Large intestine (tissue), 3 donors: ENCODE measurements at regions not wholly inside any gene's neighbourhood (a gene's known extent, or its start where the extent isn't known, plus 50 kb on each side); places are given as distances from the start of the nearest gene placed in this dataset.
"Not testable (repeated sequence)": the region's sequence is repeated elsewhere in the genome, so short reads cannot be mapped to it uniquely, and the experiment has no call there.

ENCODE experiments used
- DNase-seq, 2 donors: peaks; one replicate each; pipeline versions ENCODE4 v3.0.0 to v3.0.0-alpha.2; 2013
- H3K27ac ChIP-seq: one replicate; pipeline ENCODE4 v1.5.1; 2013; ENCODE audit warnings: low read length
- H3K27me3 ChIP-seq: 2 replicates; pipeline ENCODE4 v1.6.1; 2013; ENCODE audit warnings: low read length; ENCODE audit not compliant: control insufficient read depth, insufficient read depth
- H3K36me3 ChIP-seq: 2 replicates; pipeline ENCODE4 v1.6.1; 2013; ENCODE audit warnings: low read length; ENCODE audit not compliant: control insufficient read depth, insufficient read depth
- H3K4me1 ChIP-seq: one replicate; pipeline ENCODE4 v1.6.1; 2013; ENCODE audit warnings: low read length; ENCODE audit not compliant: control insufficient read depth, insufficient read depth
- H3K4me3 ChIP-seq: one replicate; pipeline ENCODE4 v1.5.1; 2013; ENCODE audit warnings: low read length
- H3K9me3 ChIP-seq: one replicate; pipeline ENCODE4 v1.6.1; 2013; ENCODE audit warnings: mild to moderate bottlenecking, low read depth, low read length, moderate library complexity; ENCODE audit not compliant: control insufficient read depth
- WGBS: methylation state at CpG from one replicate; pipeline ENCODE4 v1.1.5; 2013; ENCODE audit warnings: low lambda C conversion rate; ENCODE audit not compliant: insufficient coverage; 5-methylcytosine and 5-hydroxymethylcytosine counted together

DNA sequence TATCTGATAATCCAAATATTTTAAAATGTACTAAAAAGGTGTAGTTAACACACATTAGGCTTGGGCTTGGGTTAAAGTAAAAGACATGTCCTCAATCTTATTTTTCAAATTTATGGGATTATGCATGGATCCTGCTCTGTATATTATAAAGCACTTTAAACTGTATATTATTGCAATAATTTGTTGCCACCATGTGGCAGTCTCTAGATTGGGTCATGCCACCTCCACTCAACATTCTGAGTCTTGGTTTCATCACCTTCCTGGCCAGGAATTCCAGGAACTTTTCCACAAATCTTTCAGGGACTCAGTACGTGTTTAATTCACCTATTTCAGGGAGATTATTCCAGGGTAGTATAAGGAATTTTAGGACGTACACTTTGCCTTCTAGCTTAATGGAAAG, 695.5 kb downstream of the FAM181B start:
- H3K4me1 ChIP-seq, result no peaks in the 10 kb centered on the region

DNA sequence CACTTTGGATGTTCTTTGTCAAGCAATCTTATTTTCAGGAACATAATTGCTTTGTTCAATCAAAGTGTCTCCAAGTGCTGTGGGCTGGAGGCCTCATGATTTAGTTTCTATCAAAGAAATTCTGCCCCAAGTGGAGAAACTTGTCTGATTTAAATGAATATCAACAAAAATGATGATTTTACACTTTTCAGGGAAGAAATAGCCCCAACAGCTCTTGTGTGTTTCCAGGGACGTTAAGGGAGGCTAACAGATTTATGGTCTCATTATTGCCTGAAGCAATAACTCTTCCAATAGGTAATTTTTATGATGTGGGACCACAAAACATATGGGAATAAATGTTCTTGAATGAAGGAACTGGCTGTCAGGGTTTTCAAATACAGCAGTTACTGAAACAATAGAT, 699.1 kb downstream of the FAM181B start:
- Histone ChIP-seq H3K4me1 (no peaks in the 10 kb centered on the region), H3K9me3 (no peaks in the 10 kb centered on the region), H3K27me3 (no peaks in the 10 kb centered on the region), H3K36me3 (no peaks in the 10 kb centered on the region), H3K4me3 (no peak overlapping the region), H3K27ac (no peak overlapping the region)
- no CpG with 5 or more reads among the region's 1 CpG for WGBS
- DNase-seq, result no peak

More for the DNA sequence above, 695.5 kb downstream of the FAM181B start:
- no peak for DNase-seq
- 60% methylated on average over 1 of the region's 2 CpGs for WGBS
- Histone ChIP-seq H3K9me3 (no peaks in the 10 kb centered on the region), H3K27me3 (no peaks in the 10 kb centered on the region), H3K36me3 (no peaks in the 10 kb centered on the region), H3K27ac (no peak overlapping the region), H3K4me3 (no peak overlapping the region)

DNA sequence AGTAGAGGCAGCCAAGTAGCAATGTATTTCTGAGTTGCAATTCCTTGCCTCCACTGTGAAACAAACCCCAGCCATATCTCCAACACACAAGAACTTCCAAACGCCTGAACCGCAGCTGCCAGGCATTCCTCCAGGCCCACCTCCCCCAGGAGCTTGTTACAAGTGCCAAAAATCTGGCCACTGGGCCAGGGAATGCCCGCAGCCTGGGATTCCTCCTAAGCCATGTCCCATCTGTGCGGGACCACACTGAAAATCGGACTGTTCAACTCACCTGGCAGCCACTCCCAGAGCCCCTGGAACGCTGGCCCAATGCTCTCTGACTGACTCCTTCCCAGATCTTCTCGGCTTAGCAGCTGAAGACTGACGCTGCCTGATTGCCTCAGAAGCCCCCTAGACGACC, 706.3 kb downstream of the FAM181B start:
- not testable (repeated sequence) for H3K27ac ChIP-seq, H3K4me1 ChIP-seq, H3K27me3 ChIP-seq, H3K36me3 ChIP-seq, H3K4me3 ChIP-seq, H3K9me3 ChIP-seq, DNase-seq
- no CpG with 5 or more reads among the region's 9 CpGs for WGBS

DNA sequence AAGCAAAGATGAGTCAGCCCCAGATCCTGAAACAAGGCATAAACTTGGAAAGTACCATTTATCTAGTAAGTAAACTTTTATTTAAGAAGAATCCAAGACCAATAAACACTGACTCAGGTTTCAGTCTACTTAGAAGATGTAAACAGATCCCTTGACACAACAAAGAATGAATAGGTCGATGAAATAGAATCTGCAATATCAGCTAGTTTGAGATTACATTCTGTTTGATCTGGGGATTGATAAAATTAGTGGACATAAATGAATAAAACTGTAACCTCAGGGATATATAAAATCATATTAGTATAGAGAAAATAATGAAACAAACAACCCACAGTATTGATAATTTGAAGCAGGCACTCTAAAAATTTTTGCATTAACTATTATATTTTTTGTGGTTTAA, 708.9 kb downstream of the FAM181B start:
- no CpG with 5 or more reads among the region's 1 CpG for WGBS
- DNase-seq, result no peak
- Histone ChIP-seq H3K27me3 (no peaks in the 10 kb centered on the region), H3K27ac (no peak overlapping the region), H3K4me3 (no peak overlapping the region), H3K4me1 (no peaks in the 10 kb centered on the region), H3K36me3 (no peaks in the 10 kb centered on the region), H3K9me3 (no peaks in the 10 kb centered on the region)

GRCh38 chr11:82012276-82012675, 721.4 kb downstream of the FAM181B start:
- DNase-seq, result no peak
- no peaks in the 10 kb centered on the region for H3K9me3 ChIP-seq
- H3K27ac ChIP-seq, result no peak overlapping the region
- H3K4me1 ChIP-seq, result no peaks in the 10 kb centered on the region
- no peaks in the 10 kb centered on the region for H3K36me3 ChIP-seq
- WGBS, result 100% methylated on average over 1 of the region's 3 CpGs
- no peak overlapping the region for H3K4me3 ChIP-seq
- H3K27me3 ChIP-seq, result no peaks in the 10 kb centered on the region

DNA sequence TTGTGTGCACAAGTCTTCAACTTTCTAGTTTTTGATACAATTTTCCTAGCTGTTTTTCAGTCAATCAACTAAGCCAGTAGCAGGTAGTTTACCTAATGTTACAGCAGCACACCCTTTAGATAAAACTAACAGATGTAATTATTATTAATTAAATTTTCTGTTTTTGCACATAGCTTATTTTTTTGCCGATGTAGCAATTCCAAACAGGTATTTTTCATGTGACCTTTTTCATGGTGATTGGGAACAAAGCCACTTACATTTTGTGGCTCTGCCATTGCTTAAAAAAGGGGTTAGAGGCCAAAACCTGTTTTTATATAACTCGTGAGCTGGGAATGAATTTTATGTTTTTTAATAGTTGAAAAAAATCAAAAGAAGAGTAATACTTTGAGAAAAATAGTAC, 724.5 kb downstream of the FAM181B start:
- Histone ChIP-seq H3K27me3 (no peaks in the 10 kb centered on the region), H3K9me3 (no peaks in the 10 kb centered on the region), H3K4me1 (no peaks in the 10 kb centered on the region), H3K27ac (no peak overlapping the region), H3K36me3 (no peaks in the 10 kb centered on the region), H3K4me3 (no peak overlapping the region)
- WGBS, result 100% methylated on average over 2 of the region's 2 CpGs
- DNase-seq, result no peak

GRCh38 chr11:82007521-82007920, 726.1 kb downstream of the FAM181B start:
- no peaks in the 10 kb centered on the region for H3K27me3 ChIP-seq
- H3K4me3 ChIP-seq, result no peak overlapping the region
- H3K36me3 ChIP-seq, result no peaks in the 10 kb centered on the region
- H3K27ac ChIP-seq, result no peak overlapping the region
- no peak for DNase-seq
- WGBS, result 80% methylated on average over 6 of the region's 6 CpGs
- H3K4me1 ChIP-seq, result no peaks in the 10 kb centered on the region
- H3K9me3 ChIP-seq, result no peaks in the 10 kb centered on the region

- H3K9me3 ChIP-seq, result no peaks in the 10 kb centered on the region
- no peaks in the 10 kb centered on the region for H3K36me3 ChIP-seq
- no peak for DNase-seq
- H3K4me1 ChIP-seq, result no peaks in the 10 kb centered on the region
- H3K27ac ChIP-seq, result no peak overlapping the region
- no CpG with 5 or more reads among the region's 4 CpGs for whole genome bisulfite sequencing
- H3K4me3 ChIP-seq, result no peak overlapping the region
- H3K27me3 ChIP-seq, result no peaks in the 10 kb centered on the region
Measured at GRCh38 chr11:82004537-82005213, 729.0 kb downstream of the FAM181B start.

GRCh38 chr11:82003671-82004515, 729.8 kb downstream of the FAM181B start:
- no peaks in the 10 kb centered on the region for H3K9me3 ChIP-seq
- H3K36me3 ChIP-seq, result no peaks in the 10 kb centered on the region
- H3K4me1 ChIP-seq, result no peaks in the 10 kb centered on the region
- no peaks in the 10 kb centered on the region for H3K27me3 ChIP-seq
- DNase-seq, result no peak
- WGBS, result no CpG with 5 or more reads among the region's 7 CpGs
- H3K27ac ChIP-seq, result no peak overlapping the region
- no peak overlapping the region for H3K4me3 ChIP-seq

DNA sequence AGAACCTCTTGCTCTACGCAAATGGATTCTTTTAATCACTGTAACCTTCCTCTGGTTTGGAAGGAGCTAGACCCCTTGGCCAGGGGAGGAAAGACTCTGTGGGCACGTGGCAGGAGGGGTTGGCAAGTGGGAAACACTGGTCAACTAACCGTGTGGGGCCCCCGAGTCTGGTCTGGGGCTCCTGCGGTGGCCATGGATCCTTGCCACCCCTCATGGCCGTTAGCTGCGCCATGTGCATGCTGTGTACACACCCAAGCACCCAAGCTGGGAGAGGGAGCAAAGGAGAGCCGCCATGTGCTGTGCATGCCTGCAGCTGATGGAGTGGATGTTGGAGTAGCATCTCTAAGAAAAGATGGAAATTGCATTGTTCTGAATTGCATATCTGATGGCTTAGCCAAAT, 730.6 kb downstream of the FAM181B start:
- H3K9me3 ChIP-seq, result no peaks in the 10 kb centered on the region
- no CpG with 5 or more reads among the region's 8 CpGs for WGBS
- H3K27ac ChIP-seq, result no peak overlapping the region
- DNase-seq, result no peak
- no peaks in the 10 kb centered on the region for H3K27me3 ChIP-seq
- H3K4me3 ChIP-seq, result no peak overlapping the region
- H3K4me1 ChIP-seq, result no peaks in the 10 kb centered on the region
- no peaks in the 10 kb centered on the region for H3K36me3 ChIP-seq
